CD4-positive, alpha-beta memory T cell (primary cell): ENCODE measurements at regions not wholly inside any gene's neighbourhood (a gene's known extent, or its start where the extent isn't known, plus 50 kb on each side); places are given as distances from the start of the nearest gene placed in this dataset.

Experiments
- CTCF ChIA-PET: fragments of 350-600 bp; sonication (Branson Sonifier 250); formaldehyde crosslinking; loops from one replicate; lab custom pipeline; 2021; ENCODE audit warnings: inconsistent platforms; ENCODE audit not compliant: partially characterized antibody; lab: Charles Lee
- POLR2A ChIA-PET: fragments of 350-600 bp; sonication (Branson Sonifier 250); formaldehyde crosslinking; loops from one replicate; lab custom pipeline; 2021; ENCODE audit not compliant: partially characterized antibody; lab: Charles Lee
- DNase-seq, 5 donors: peaks; one replicate each; pipeline versions ENCODE4 v3.0.0 to v3.0.0-alpha.2; 2020 to 2022; ENCODE audit warnings: mixed read lengths in 1 of 5
- H3K27ac ChIP-seq: one replicate; pipeline ENCODE4 v1.7.0; 2013; ENCODE audit warnings: low read depth, low read length
- H3K27me3 ChIP-seq: 2 replicates; pipeline ENCODE4 v1.7.0; 2013; ENCODE audit warnings: mild to moderate bottlenecking, low read length, moderate library complexity; ENCODE audit not compliant: insufficient read depth
- H3K36me3 ChIP-seq: 2 replicates; pipeline ENCODE4 v1.7.0; 2013; ENCODE audit warnings: mild to moderate bottlenecking, low read length, moderate library complexity; ENCODE audit not compliant: insufficient read depth
- H3K4me1 ChIP-seq: 2 replicates; pipeline ENCODE4 v1.7.0; 2013; ENCODE audit warnings: mild to moderate bottlenecking, low read length, moderate library complexity; ENCODE audit not compliant: insufficient read depth
- H3K4me3 ChIP-seq, 2 donors: one replicate each; pipeline ENCODE4 v1.7.0; 2013; ENCODE audit warnings: low read length in 2 of 2, mild to moderate bottlenecking in 1 of 2
- H3K9me3 ChIP-seq, 2 donors: one replicate each; pipeline ENCODE4 v1.7.0; 2013; ENCODE audit warnings: low read length in 2 of 2, control low read depth in 1 of 2; ENCODE audit not compliant: control insufficient read depth in 1 of 2
- H3K27ac Mint-ChIP-seq, 7 donors: one replicate each; pipeline ENCODE4 v1.8.0; 2020 to 2021; ENCODE audit warnings: mixed read lengths in 7 of 7, mild to moderate bottlenecking in 6 of 7, inconsistent platforms in 3 of 7, moderate library complexity in 3 of 7
- H3K27me3 Mint-ChIP-seq, 2 donors: one replicate each; pipeline ENCODE4 v1.8.0; 2020 to 2021; ENCODE audit warnings: mixed read lengths in 2 of 2
- H3K36me3 Mint-ChIP-seq, 2 donors: one replicate each; pipeline ENCODE4 v1.8.0; 2020 to 2021; ENCODE audit warnings: mixed read lengths in 2 of 2, inconsistent platforms in 1 of 2, mild to moderate bottlenecking in 1 of 2
- H3K4me1 Mint-ChIP-seq, 4 donors: one replicate each; pipeline ENCODE4 v1.8.0; 2020 to 2021; ENCODE audit warnings: mixed read lengths in 4 of 4, mild to moderate bottlenecking in 1 of 4
- H3K4me3 Mint-ChIP-seq, 8 donors: one replicate each; pipeline ENCODE4 v1.8.0; 2020 to 2021; ENCODE audit warnings: mixed read lengths in 8 of 8, mild to moderate bottlenecking in 7 of 8, moderate library complexity in 6 of 8, inconsistent platforms in 3 of 8
- H3K9me3 Mint-ChIP-seq, 8 donors: one replicate each; pipeline ENCODE4 v1.8.0; 2020 to 2021; ENCODE audit warnings: mixed read lengths in 8 of 8, mild to moderate bottlenecking in 5 of 8, inconsistent platforms in 3 of 8, moderate library complexity in 1 of 8
- intact Hi-C: fragments of 100-400 bp; cut with micrococcal nuclease; formaldehyde crosslinking; loops from one replicate; pipeline ENCODE4 v1.15.1; 2023

GRCh38 chrX:21126661-21127060 is 247.6 kb upstream of the CNKSR2 start:
- no peak overlapping the region for H3K27ac ChIP-seq
- no peak for DNase-seq
- H3K27me3 ChIP-seq: no peaks in the 10 kb centered on the region
- H3K4me1 Mint-ChIP-seq: no peaks in the 10 kb centered on the region
- H3K9me3 ChIP-seq: no peaks in the 10 kb centered on the region
- intact Hi-C loops: no loop called here
- CTCF ChIA-PET: no interaction called here
- no peak overlapping the region for H3K27ac Mint-ChIP-seq
- H3K36me3 ChIP-seq: no peaks in the 10 kb centered on the region
- peaks cover 0 to 2% of the 10 kb centered on the region in 2 donors for H3K27me3 Mint-ChIP-seq
- H3K36me3 Mint-ChIP-seq: no peaks in the 10 kb centered on the region
- no peaks in the 10 kb centered on the region for H3K4me1 ChIP-seq
- no peaks in the 10 kb centered on the region for H3K9me3 Mint-ChIP-seq
- H3K4me3 Mint-ChIP-seq: no peak overlapping the region
- H3K4me3 ChIP-seq: no peak overlapping the region
- POLR2A ChIA-PET: no interaction called here

GRCh38 chrX:21131346-21131745 is 242.9 kb upstream of the CNKSR2 start:
- Histone ChIP-seq H3K4me1 (no peaks in the 10 kb centered on the region), H3K36me3 (no peaks in the 10 kb centered on the region), H3K27me3 (no peaks in the 10 kb centered on the region), H3K9me3 (no peaks in the 10 kb centered on the region), H3K4me3 (no peak overlapping the region), H3K27ac (no peak overlapping the region)
- H3K36me3 Mint-ChIP-seq: no peaks in the 10 kb centered on the region
- H3K4me3 Mint-ChIP-seq: no peak overlapping the region
- intact Hi-C loops: no loop called here
- no peak overlapping the region for H3K27ac Mint-ChIP-seq
- POLR2A ChIA-PET: no interaction called here
- peaks cover 0 to 6% (median 0%) of the 10 kb centered on the region in 8 donors for H3K9me3 Mint-ChIP-seq
- CTCF ChIA-PET: no interaction called here
- H3K4me1 Mint-ChIP-seq: no peaks in the 10 kb centered on the region
- DNase-seq: no peak
- no peaks in the 10 kb centered on the region for H3K27me3 Mint-ChIP-seq

GRCh38 chrX:21131786-21132185 is 242.4 kb upstream of the CNKSR2 start:
- H3K27me3 Mint-ChIP-seq: no peaks in the 10 kb centered on the region
- H3K9me3 Mint-ChIP-seq: peaks cover 0 to 8% (median 0%) of the 10 kb centered on the region in 8 donors
- H3K27ac ChIP-seq: no peak overlapping the region
- no peaks in the 10 kb centered on the region for H3K9me3 ChIP-seq
- ChIA-PET POLR2A (no interaction called here), CTCF (no interaction called here)
- no peak overlapping the region for H3K4me3 Mint-ChIP-seq
- no peaks in the 10 kb centered on the region for H3K4me1 ChIP-seq
- no peaks in the 10 kb centered on the region for H3K4me1 Mint-ChIP-seq
- intact Hi-C loops: no loop called here
- H3K27ac Mint-ChIP-seq: no peak overlapping the region
- H3K4me3 ChIP-seq: no peak overlapping the region
- H3K36me3 Mint-ChIP-seq: no peaks in the 10 kb centered on the region
- DNase-seq: no peak
- no peaks in the 10 kb centered on the region for H3K27me3 ChIP-seq
- H3K36me3 ChIP-seq: no peaks in the 10 kb centered on the region

- intact Hi-C loops: no loop called here
- Histone ChIP-seq H3K9me3 (no peaks in the 10 kb centered on the region), H3K27me3 (no peaks in the 10 kb centered on the region), H3K36me3 (no peaks in the 10 kb centered on the region), H3K27ac (no peak overlapping the region), H3K4me1 (no peaks in the 10 kb centered on the region), H3K4me3 (no peak overlapping the region)
- no peaks in the 10 kb centered on the region for H3K36me3 Mint-ChIP-seq
- peaks cover 0 to 8% (median 0%) of the 10 kb centered on the region in 8 donors for H3K9me3 Mint-ChIP-seq
- no peaks in the 10 kb centered on the region for H3K27me3 Mint-ChIP-seq
- H3K27ac Mint-ChIP-seq: no peak overlapping the region
- ChIA-PET POLR2A (no interaction called here), CTCF (no interaction called here)
- H3K4me3 Mint-ChIP-seq: no peak overlapping the region
- H3K4me1 Mint-ChIP-seq: no peaks in the 10 kb centered on the region
- no peak for DNase-seq
Measured at GRCh38 chrX:21132686-21133393, 241.4 kb upstream of the CNKSR2 start.

GRCh38 chrX:21150208-21150607 is 224.0 kb upstream of the CNKSR2 start:
- no peaks in the 10 kb centered on the region for H3K27me3 Mint-ChIP-seq
- Histone ChIP-seq H3K27me3 (no peaks in the 10 kb centered on the region), H3K4me1 (no peaks in the 10 kb centered on the region), H3K9me3 (no peaks in the 10 kb centered on the region), H3K36me3 (no peaks in the 10 kb centered on the region), H3K4me3 (no peak overlapping the region), H3K27ac (no peak overlapping the region)
- no peak overlapping the region for H3K27ac Mint-ChIP-seq
- ChIA-PET CTCF (no interaction called here), POLR2A (no interaction called here)
- H3K4me1 Mint-ChIP-seq: no peaks in the 10 kb centered on the region
- H3K4me3 Mint-ChIP-seq: no peak overlapping the region
- DNase-seq: no peak
- H3K9me3 Mint-ChIP-seq: peaks cover 0 to 6% (median 0%) of the 10 kb centered on the region in 8 donors
- no peaks in the 10 kb centered on the region for H3K36me3 Mint-ChIP-seq
- intact Hi-C loops: no loop called here

- H3K9me3 ChIP-seq: no peaks in the 10 kb centered on the region
- no peaks in the 10 kb centered on the region for H3K4me1 Mint-ChIP-seq
- no peak overlapping the region for H3K4me3 ChIP-seq
- H3K27ac Mint-ChIP-seq: no peak overlapping the region
- intact Hi-C loops: no loop called here
- no peaks in the 10 kb centered on the region for H3K36me3 Mint-ChIP-seq
- no peaks in the 10 kb centered on the region for H3K27me3 Mint-ChIP-seq
- H3K27me3 ChIP-seq: no peaks in the 10 kb centered on the region
- peaks cover 0 to 6% (median 0%) of the 10 kb centered on the region in 8 donors for H3K9me3 Mint-ChIP-seq
- CTCF ChIA-PET: no interaction called here
- H3K27ac ChIP-seq: no peak overlapping the region
- H3K36me3 ChIP-seq: no peaks in the 10 kb centered on the region
- no peak overlapping the region for H3K4me3 Mint-ChIP-seq
- no peaks in the 10 kb centered on the region for H3K4me1 ChIP-seq
- DNase-seq: no peak
- POLR2A ChIA-PET: no interaction called here
Measured at GRCh38 chrX:21151051-21151450, 223.2 kb upstream of the CNKSR2 start.

- Histone ChIP-seq H3K9me3 (no peaks in the 10 kb centered on the region), H3K36me3 (no peaks in the 10 kb centered on the region), H3K27ac (no peak overlapping the region), H3K4me3 (no peak overlapping the region), H3K27me3 (no peaks in the 10 kb centered on the region), H3K4me1 (no peaks in the 10 kb centered on the region)
- ChIA-PET CTCF (no interaction called here), POLR2A (no interaction called here)
- H3K4me3 Mint-ChIP-seq: no peak overlapping the region
- H3K27me3 Mint-ChIP-seq: no peaks in the 10 kb centered on the region
- no peaks in the 10 kb centered on the region for H3K36me3 Mint-ChIP-seq
- no peaks in the 10 kb centered on the region for H3K4me1 Mint-ChIP-seq
- intact Hi-C loops: no loop called here
- peaks cover 0 to 3% (median 0%) of the 10 kb centered on the region in 8 donors for H3K9me3 Mint-ChIP-seq
- no peak for DNase-seq
- H3K27ac Mint-ChIP-seq: no peak overlapping the region
Measured at GRCh38 chrX:21153033-21153432, 221.2 kb upstream of the CNKSR2 start.
